GM21529 (cell line): ENCODE measurements at regions not wholly inside any gene's neighbourhood (a gene's known extent, or its start where the extent isn't known, plus 50 kb on each side); places are given as distances from the start of the nearest gene placed in this dataset.
"Not testable (repeated sequence)": the region's sequence is repeated elsewhere in the genome, so short reads cannot be mapped to it uniquely, and the experiment has no call there.

ENCODE experiments used
- ATAC-seq: cut with Tn5 transposase; IDR thresholded peaks from one replicate; pipeline ENCODE4 v1.9.1; 2021; ENCODE audit not compliant: unreplicated experiment

DNA sequence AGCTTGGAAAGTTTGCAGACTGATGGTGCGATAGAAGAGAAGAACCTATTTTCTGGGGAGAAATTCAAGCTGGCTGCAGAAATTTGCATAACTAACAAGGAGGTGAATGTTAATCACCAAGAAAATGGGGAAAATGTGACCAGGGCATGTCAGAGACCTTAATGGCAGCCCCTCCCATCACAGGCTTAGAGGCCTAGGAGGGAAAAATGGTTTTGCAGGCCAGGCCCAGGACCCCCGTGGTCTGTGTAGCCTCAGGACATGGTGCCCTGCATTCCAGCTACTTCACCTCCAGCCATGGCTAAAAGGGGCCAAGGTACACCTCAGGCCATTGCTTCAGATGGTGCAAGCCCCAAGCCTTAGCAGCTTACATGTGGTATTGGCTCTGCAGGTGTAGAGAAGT is 207.1 kb upstream of the CXorf66 start:
- ATAC-seq: no peak

DNA sequence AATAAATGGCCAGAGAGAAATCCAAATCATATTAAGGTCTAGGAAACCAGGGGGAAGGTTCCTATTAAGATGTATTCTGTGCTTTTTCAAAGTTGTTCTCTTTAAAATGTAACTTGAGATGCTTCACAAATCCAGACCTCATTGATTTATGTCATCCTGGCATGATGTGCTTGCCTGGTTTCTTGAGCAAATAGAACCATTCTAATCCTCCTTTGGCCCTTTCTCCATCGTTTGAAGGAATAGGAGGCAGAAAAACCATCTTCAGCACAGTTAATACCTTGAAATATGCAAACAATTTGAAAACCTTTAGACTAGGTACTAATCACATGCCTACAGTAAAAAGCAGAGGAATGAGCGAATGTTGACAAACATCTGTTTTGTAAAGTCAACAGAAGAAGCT is 202.2 kb upstream of the CXorf66 start:
- ATAC-seq: no peak

- no peak for ATAC-seq
Measured at GRCh38 chrX:140165849-140166248, 200.5 kb upstream of the CXorf66 start.

- no peak for ATAC-seq
Measured at GRCh38 chrX:140164391-140164790, 199.1 kb upstream of the CXorf66 start.

GRCh38 chrX:140163371-140164159 is 198.2 kb upstream of the CXorf66 start:
- ATAC-seq: no peak

DNA sequence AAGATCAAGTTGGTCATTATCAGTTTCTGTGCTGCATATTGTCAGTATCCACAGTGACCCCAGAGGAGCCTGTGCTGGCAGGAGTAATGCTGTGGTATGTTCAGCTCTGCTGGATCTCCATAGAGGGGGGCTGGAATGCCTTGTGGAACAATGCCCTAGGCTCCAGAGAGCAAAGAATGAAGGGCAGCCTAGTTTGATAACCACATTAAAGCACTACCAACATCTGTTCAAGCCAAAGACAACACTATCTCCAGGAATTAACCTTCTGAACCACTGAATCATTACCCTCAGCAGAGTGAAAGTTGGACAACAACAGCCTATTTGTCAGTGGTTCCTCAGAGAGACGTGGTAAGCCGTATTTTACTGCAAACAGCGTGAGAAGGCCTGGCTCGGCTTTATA is 192.3 kb upstream of the CXorf66 start:
- ATAC-seq: no peak

GRCh38 chrX:140157143-140157542 is 191.8 kb upstream of the CXorf66 start:
- no peak for ATAC-seq

GRCh38 chrX:140151316-140151715 is 186.0 kb upstream of the CXorf66 start:
- ATAC-seq: no peak

GRCh38 chrX:140149761-140150160 is 184.4 kb upstream of the CXorf66 start:
- no peak for ATAC-seq

GRCh38 chrX:140141444-140142029 is 176.2 kb upstream of the CXorf66 start:
- ATAC-seq: peak; percentile 85

DNA sequence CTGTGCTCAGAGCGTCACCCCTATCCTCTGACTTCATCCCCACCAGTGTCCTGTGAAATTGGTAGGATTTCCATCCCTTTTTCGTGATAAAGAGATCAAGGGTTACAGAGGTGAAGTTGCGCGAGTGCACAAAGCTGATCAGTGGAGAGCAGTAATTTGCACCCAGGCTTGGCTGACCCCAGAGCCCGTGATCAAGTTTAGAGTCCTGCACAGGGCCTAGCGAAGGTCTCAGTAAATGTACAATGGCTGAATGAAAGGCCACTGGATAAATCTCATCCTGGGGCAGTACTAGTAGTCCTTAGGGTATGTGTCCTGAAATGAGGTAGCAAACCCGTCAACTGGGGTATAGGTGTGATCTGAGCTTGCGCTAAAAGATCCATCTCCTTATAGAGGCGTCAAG is 173.2 kb upstream of the CXorf66 start:
- not testable (repeated sequence) for ATAC-seq

GRCh38 chrX:140138065-140138464 is 172.7 kb upstream of the CXorf66 start:
- not testable (repeated sequence) for ATAC-seq

DNA sequence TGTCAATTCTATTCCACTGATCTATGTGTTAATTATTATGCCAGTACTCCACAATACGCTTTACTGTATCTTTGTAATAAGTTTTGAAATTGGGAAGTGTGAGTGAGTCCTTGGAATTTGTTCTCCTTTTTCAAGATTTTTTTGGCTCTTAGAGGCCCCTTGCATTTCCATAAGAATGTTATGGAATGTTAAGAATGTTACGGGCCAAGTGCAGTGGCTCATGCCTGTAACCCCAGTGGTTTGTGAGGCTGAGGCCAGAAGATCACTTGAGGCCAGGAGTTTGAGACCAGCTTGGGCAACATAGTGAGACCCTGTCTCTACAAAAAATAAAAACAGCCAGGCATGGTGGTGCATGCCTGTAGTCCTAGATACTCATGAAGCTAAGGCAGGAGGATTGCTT is 167.6 kb upstream of the CXorf66 start:
- no peak for ATAC-seq

DNA sequence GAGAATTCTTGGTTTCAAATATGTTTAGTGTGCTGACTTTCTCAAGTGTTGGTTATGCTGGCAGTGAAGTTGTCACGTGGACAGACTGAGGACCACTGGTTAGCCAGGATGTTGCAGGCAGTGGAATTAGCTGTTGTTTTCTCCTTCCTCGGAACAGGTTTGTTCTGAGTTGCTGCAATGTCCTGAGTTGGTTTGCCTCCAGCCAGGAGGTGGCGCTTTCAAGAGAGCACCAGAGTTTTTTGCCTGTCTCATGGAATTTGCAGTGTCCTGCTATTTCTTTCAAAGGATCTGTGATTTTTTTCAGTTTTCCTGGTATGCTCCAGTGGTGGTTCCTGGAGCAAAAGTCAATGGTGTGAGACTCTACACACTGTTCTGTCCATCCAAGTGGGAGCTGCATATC is 158.1 kb upstream of the CXorf66 start:
- ATAC-seq: no peak

- not testable (repeated sequence) for ATAC-seq
Measured at GRCh38 chrX:140114059-140114458, 148.7 kb upstream of the CXorf66 start.

DNA sequence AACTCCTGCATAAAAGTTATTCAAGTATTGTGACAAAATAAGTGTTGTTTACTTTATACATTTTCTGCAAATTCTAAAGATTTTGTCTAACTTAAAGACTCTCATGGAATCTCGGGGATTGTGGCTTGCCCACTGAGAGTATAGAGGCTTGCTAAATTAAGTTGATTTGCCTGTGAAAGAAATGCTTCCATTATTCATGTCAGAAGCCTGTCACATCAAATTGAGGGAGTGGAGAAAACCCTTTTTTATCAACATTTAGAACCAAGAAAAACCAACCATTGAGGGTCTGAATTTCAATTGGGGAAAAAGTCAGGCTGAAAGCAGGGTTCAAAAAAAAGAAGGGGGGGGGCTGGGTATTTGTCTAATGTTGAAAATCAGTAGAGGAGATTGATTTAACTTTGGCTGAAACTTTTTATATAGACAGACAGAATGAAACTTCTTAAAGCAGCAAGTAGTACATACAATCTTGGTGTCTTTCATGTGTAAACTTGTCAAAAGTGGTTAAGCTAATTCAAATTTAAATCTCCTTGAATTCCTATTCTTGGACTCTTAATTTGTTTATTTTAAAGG is 144.8 kb upstream of the CXorf66 start:
- no peak for ATAC-seq

GRCh38 chrX:140104760-140105159 is 139.4 kb upstream of the CXorf66 start:
- no peak for ATAC-seq

GRCh38 chrX:140099221-140099620 is 133.9 kb upstream of the CXorf66 start:
- no peak for ATAC-seq

- no peak for ATAC-seq
Measured at GRCh38 chrX:140092121-140092520, 126.8 kb upstream of the CXorf66 start.

- peak; percentile 67 for ATAC-seq
Measured at GRCh38 chrX:140091125-140091886, 126.0 kb upstream of the CXorf66 start.

- ATAC-seq: peak; percentile 25
Measured at GRCh38 chrX:140090800-140091124, 125.4 kb upstream of the CXorf66 start.

DNA sequence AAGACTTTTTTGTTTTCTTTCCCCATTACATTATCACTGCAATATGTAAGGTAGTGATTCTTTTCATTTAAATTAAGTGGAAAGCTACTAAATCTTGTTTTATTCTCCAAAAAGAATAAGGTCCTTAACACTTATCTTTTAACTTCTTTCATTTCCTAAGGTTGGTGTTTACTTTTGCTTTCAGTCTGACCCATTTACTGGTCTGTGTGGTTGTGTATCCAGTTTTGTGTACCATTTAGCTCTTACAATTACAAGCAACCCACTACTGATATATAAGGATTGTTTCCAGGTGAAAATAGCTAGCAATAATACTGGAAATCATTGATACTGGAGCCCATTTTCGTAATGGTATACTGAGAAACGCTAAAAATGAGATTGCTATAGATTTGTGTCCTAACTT is 123.1 kb upstream of the CXorf66 start:
- ATAC-seq: no peak
